AG04449 (cell line): ENCODE measurements at regions not wholly inside any gene's neighbourhood (a gene's known extent, or its start where the extent isn't known, plus 50 kb on each side); places are given as distances from the start of the nearest gene placed in this dataset.

Source experiments
- CTCF ChIA-PET: fragments of 350-600 bp; formaldehyde crosslinking; extraction: SDS; loops from one replicate; lab custom pipeline; 2021; ENCODE audit warnings: antibody characterized with exemption; lab: Yijun Ruan, JAX
- POLR2A ChIA-PET: fragments of 400-600, 350-600 bp; formaldehyde crosslinking; extraction: SDS; loops from one replicate; lab custom pipeline; 2020; ENCODE audit warnings: antibody characterized with exemption, inconsistent platforms; lab: Yijun Ruan, JAX
- DNase-seq: peaks from one replicate; pipeline ENCODE4 v3.0.0-alpha.2; 2010; ENCODE audit warnings: low read depth, low spot score
- H3K4me3 ChIP-seq: 2 replicates; pipeline ENCODE4 v1.5.1; 2011; ENCODE audit warnings: low read depth, mild to moderate bottlenecking, control low read depth, low read length
- CTCF ChIP-seq: IDR thresholded peaks from one replicate; pipeline ENCODE4 v1.5.1; 2011; ENCODE audit warnings: mild to moderate bottlenecking, moderate library complexity, low read length, control low read depth, inconsistent platforms; ENCODE audit not compliant: insufficient read depth; ENCODE audit errors: missing control alignments

- H3K4me3 ChIP-seq, result no peak overlapping the region
- POLR2A ChIA-PET, result no interaction called here
- CTCF ChIA-PET, result no interaction called here
- no peak for DNase-seq
- TF ChIP-seq CTCF, result no peak
Measured at GRCh38 chr11:28571371-28571770, 463.2 kb downstream of the METTL15 start.

GRCh38 chr11:28569106-28569505 lies 460.9 kb downstream of the METTL15 start:
- H3K4me3 ChIP-seq, result no peak overlapping the region
- no peak for TF ChIP-seq CTCF
- DNase-seq, result no peak
- CTCF ChIA-PET, result no interaction called here
- POLR2A ChIA-PET, result no interaction called here

GRCh38 chr11:28566339-28567089 lies 458.3 kb downstream of the METTL15 start:
- ChIA-PET POLR2A (interaction anchor here (1.0 kb wide), 1 partner anchor 183 kb away, joined by 3 read pairs; no protein-coding TSS in a partner anchor), CTCF (interaction anchor here (1.1 to 1.3 kb wide), 2 partner anchors 37 to 849 kb away, joined by 3 to 4 read pairs; no protein-coding TSS in a partner anchor)
- H3K4me3 ChIP-seq, result peak overlapping the region; percentile 0; the same call in 1 of the 2 replicates

GRCh38 chr11:28559492-28559891 lies 451.3 kb downstream of the METTL15 start:
- CTCF ChIA-PET, result interaction anchor here (1.5 kb wide), 1 partner anchor 31 kb away, joined by 4 read pairs; no protein-coding TSS in a partner anchor
- no peak for DNase-seq
- no peak for TF ChIP-seq CTCF
- H3K4me3 ChIP-seq, result no peak overlapping the region
- POLR2A ChIA-PET, result no interaction called here

More at GRCh38 chr11:28566339-28567089, 458.3 kb downstream of the METTL15 start:
- peak; percentile 92 for DNase-seq
- no peak for TF ChIP-seq CTCF

- TF ChIP-seq CTCF, result no peak
- POLR2A ChIA-PET, result no interaction called here
- DNase-seq, result no peak
- CTCF ChIA-PET, result interaction anchor here (1.5 to 1.9 kb wide), 2 partner anchors 17 to 60 kb away, joined by 3 to 6 read pairs; no protein-coding TSS in a partner anchor
- no peak overlapping the region for H3K4me3 ChIP-seq
Measured at GRCh38 chr11:28547321-28547741, 439.1 kb downstream of the METTL15 start.

GRCh38 chr11:28545536-28545935 lies 437.3 kb downstream of the METTL15 start:
- ChIA-PET POLR2A (no interaction called here), CTCF (interaction anchor here (1.6 kb wide), 1 partner anchor 16 kb away, joined by 7 read pairs; no protein-coding TSS in a partner anchor)
- no peak for DNase-seq
- H3K4me3 ChIP-seq, result no peak overlapping the region
- TF ChIP-seq CTCF, result no peak
